ENCODE measurements at regions not wholly inside any gene's neighbourhood (a gene's known extent, or its start where the extent isn't known, plus 50 kb on each side); places are given as distances from the start of the nearest gene placed in this dataset.

DNA sequence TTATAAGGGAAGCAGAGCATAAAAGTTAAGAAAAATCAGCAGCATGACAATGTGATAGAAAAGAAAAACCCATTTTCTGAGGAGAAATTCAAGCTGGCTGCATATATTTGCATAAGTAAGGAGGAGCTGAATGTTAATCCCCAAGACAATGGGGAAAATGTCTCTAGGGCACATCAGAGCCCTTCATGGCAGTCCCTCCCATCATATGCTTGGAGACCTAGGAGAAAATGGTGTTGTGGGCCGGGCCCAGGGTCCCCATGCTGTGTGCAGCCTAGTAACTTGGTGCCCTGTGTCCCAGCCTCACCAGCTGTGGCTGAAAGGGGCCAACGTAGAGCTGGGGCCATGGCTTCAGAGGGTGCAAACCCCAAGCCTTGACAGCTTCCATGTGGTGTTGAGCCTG lies 100.6 kb upstream of the PLPPR4 start:
- Histone ChIP-seq H3K27ac (no peak overlapping the region), H3K4me1 (ENCODE audit: insufficient read depth) (no peaks in the 10 kb centered on the region), H3K4me3 (no peak overlapping the region), H3K4me2 (ENCODE audit: unreplicated experiment) (no peak overlapping the region), H3K79me2 (ENCODE audit: insufficient read depth) (no peaks in the 10 kb centered on the region), H3K9me2 (ENCODE audit: insufficient read depth) (no peaks in the 10 kb centered on the region), H4K20me1 (ENCODE audit: insufficient read depth) (no peaks in the 10 kb centered on the region), H2AFZ (no peak overlapping the region), H3K9ac (no peak overlapping the region), H3K36me3 (ENCODE audit: low read depth) (no peaks in the 10 kb centered on the region), H3K27me3 (replicated peaks; ENCODE audit: insufficient read depth) (no peaks in the 10 kb centered on the region), H3F3A (ENCODE audit: insufficient read depth) (no peaks in the 10 kb centered on the region), H3K9me3 (ENCODE audit: low read depth) (no peaks in the 10 kb centered on the region)
- 17 to 23% methylated on average over 2 of the region's 2 CpGs for WGBS, 2 experiments (ENCODE audit: low coverage in 1 of 2, low lambda C conversion rate in 2 of 2, missing lambda C conversion rate in 2 of 2)
- no peak for DNase-seq
- in situ Hi-C loops (cut with MboI) = no loop called here
- TF ChIP-seq EZH2phosphoT487 (IDR thresholded peaks at IDR 0.05; ENCODE audit: insufficient read depth, low read depth) (no peak), EZH2 (IDR thresholded peaks at IDR 0.05; ENCODE audit: insufficient read depth, poor library complexity, severe bottlenecking) (no peak)

DNA sequence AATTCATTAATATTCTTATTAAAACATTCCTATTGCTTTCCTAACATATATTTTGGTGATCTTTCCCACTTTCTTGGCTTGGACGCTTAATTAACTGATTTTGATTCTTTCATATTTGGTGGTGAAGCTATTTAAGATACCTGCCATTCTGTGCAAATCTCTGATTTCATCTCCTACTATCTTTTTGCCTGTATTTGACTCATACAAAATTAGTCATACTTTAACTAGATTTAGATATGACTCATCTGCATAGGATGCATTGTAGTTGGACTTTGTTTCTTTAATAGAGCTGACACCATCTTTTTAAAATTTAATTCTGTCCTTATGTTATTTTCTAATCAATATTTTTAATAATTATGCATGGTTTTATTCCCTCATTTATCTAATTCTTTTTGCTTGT lies 93.8 kb upstream of the PLPPR4 start:
- 50% methylated on average over 1 of the region's 1 CpG for WGBS, 2 experiments (ENCODE audit: low coverage in 1 of 2, low lambda C conversion rate in 2 of 2, missing lambda C conversion rate in 2 of 2)
- Histone ChIP-seq H2AFZ (no peak overlapping the region), H3K9me2 (ENCODE audit: insufficient read depth) (no peaks in the 10 kb centered on the region), H3K9me3 (ENCODE audit: low read depth) (no peaks in the 10 kb centered on the region), H3K4me3 (no peak overlapping the region), H4K20me1 (ENCODE audit: insufficient read depth) (no peaks in the 10 kb centered on the region), H3K27me3 (replicated peaks; ENCODE audit: insufficient read depth) (no peaks in the 10 kb centered on the region), H3K79me2 (ENCODE audit: insufficient read depth) (no peaks in the 10 kb centered on the region), H3F3A (ENCODE audit: insufficient read depth) (no peaks in the 10 kb centered on the region), H3K27ac (no peak overlapping the region), H3K36me3 (ENCODE audit: low read depth) (no peaks in the 10 kb centered on the region), H3K9ac (no peak overlapping the region), H3K4me1 (ENCODE audit: insufficient read depth) (peaks cover 8% of the 10 kb centered on the region), H3K4me2 (ENCODE audit: unreplicated experiment) (no peak overlapping the region)
- TF ChIP-seq EZH2 (IDR thresholded peaks at IDR 0.05; ENCODE audit: insufficient read depth, poor library complexity, severe bottlenecking) = no peak
- TF ChIP-seq EZH2phosphoT487 (IDR thresholded peaks at IDR 0.05; ENCODE audit: insufficient read depth, low read depth) = no peak
- in situ Hi-C loops (cut with MboI) = loop anchor here (10.0 kb wide), 1 partner anchor 524 kb away; no protein-coding TSS in a partner anchor
- DNase-seq = peak; percentile 63

DNA sequence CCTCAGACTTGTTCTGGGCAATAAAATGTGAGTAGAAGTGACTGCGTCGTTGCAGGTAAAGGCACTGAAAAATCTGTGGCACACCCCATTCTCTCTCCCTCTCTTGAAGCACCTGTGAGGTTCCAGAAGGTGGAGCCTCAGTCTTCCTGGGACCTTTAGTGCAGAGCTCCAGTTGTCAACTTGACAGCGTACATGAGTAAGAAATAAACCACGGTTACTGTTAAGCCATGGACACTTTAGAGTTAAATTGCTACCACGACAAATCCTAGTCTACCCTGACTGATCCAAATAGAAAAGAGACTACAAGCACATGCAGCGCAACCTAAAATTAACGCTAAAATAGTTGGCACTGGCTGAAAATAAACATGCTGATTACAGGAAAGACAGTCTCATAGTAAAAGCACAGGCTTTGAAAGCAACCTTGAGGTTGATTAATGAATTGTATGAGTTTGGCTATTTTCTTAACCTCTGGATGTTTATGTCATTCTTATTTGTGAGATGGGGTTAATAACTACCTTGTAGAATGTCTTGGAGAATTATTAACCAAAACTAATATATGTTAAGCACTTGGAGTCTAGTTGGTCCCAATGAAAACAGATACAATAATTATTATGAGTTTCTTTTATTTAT lies 93.0 kb upstream of the PLPPR4 start:
- H4K20me1 ChIP-seq (ENCODE audit: insufficient read depth) = no peaks in the 10 kb centered on the region
- in situ Hi-C loops (cut with MboI) = loop anchor here (10.0 kb wide), 1 partner anchor 524 kb away; no protein-coding TSS in a partner anchor
- H3K79me2 ChIP-seq (ENCODE audit: insufficient read depth) = no peaks in the 10 kb centered on the region
- no peak overlapping the region for H2AFZ ChIP-seq
- peaks cover 8% of the 10 kb centered on the region for H3K4me1 ChIP-seq (ENCODE audit: insufficient read depth)
- no peak overlapping the region for H3K4me3 ChIP-seq
- no peak for DNase-seq
- TF ChIP-seq EZH2 (IDR thresholded peaks at IDR 0.05; ENCODE audit: insufficient read depth, poor library complexity, severe bottlenecking) (no peak), EZH2phosphoT487 (IDR thresholded peaks at IDR 0.05; ENCODE audit: insufficient read depth, low read depth) (no peak)
- H3K9ac ChIP-seq = no peak overlapping the region
- H3K27me3 ChIP-seq (replicated peaks; ENCODE audit: insufficient read depth) = no peaks in the 10 kb centered on the region
- no peak overlapping the region for H3K27ac ChIP-seq
- no peaks in the 10 kb centered on the region for H3K9me3 ChIP-seq (ENCODE audit: low read depth)
- H3K4me2 ChIP-seq (ENCODE audit: unreplicated experiment) = no peak overlapping the region
- no peaks in the 10 kb centered on the region for H3K36me3 ChIP-seq (ENCODE audit: low read depth)
- H3K9me2 ChIP-seq (ENCODE audit: insufficient read depth) = no peaks in the 10 kb centered on the region
- H3F3A ChIP-seq (ENCODE audit: insufficient read depth) = no peaks in the 10 kb centered on the region
- WGBS, 2 experiments (ENCODE audit: low coverage in 1 of 2, low lambda C conversion rate in 2 of 2, missing lambda C conversion rate in 2 of 2) = 58 to 61% methylated on average over 7 of the region's 7 CpGs

DNA sequence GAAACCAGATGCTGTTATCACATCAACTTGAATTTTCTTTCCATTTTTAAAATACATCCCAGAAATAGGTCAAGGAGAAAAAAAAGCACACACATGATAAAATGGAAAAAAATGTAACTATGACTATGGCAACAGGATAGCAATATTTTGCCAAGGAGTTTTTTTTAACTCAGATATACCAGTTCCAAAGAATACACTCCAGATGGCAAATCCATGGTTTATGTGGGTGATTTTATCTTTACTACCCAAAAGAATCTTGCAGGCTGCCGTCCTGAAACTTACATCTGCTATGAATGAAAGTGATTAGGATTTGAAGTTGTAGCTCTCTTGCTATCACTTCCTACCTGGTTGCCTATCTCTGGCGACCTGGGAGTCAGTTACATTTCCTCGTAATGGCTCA lies 91.0 kb upstream of the PLPPR4 start:
- no peaks in the 10 kb centered on the region for H3K79me2 ChIP-seq (ENCODE audit: insufficient read depth)
- no peaks in the 10 kb centered on the region for H3K27me3 ChIP-seq (replicated peaks; ENCODE audit: insufficient read depth)
- no peaks in the 10 kb centered on the region for H3K36me3 ChIP-seq (ENCODE audit: low read depth)
- H4K20me1 ChIP-seq (ENCODE audit: insufficient read depth) = no peaks in the 10 kb centered on the region
- in situ Hi-C loops (cut with MboI) = loop anchor here (10.0 kb wide), 1 partner anchor 522 kb away; no protein-coding TSS in a partner anchor
- 64 to 66% methylated on average over 3 of the region's 3 CpGs for WGBS, 2 experiments (ENCODE audit: low coverage in 1 of 2, low lambda C conversion rate in 2 of 2, missing lambda C conversion rate in 2 of 2)
- peak; percentile 50 for DNase-seq
- no peak for TF ChIP-seq EZH2 (IDR thresholded peaks at IDR 0.05; ENCODE audit: insufficient read depth, poor library complexity, severe bottlenecking)
- TF ChIP-seq EZH2phosphoT487 (IDR thresholded peaks at IDR 0.05; ENCODE audit: insufficient read depth, low read depth) = no peak
- H3K9ac ChIP-seq = no peak overlapping the region
- H3K9me2 ChIP-seq (ENCODE audit: insufficient read depth) = no peaks in the 10 kb centered on the region
- no peaks in the 10 kb centered on the region for H3K9me3 ChIP-seq (ENCODE audit: low read depth)
- H3K27ac ChIP-seq = no peak overlapping the region
- H3K4me3 ChIP-seq = no peak overlapping the region
- H3F3A ChIP-seq (ENCODE audit: insufficient read depth) = no peaks in the 10 kb centered on the region
- no peak overlapping the region for H2AFZ ChIP-seq
- H3K4me2 ChIP-seq (ENCODE audit: unreplicated experiment) = no peak overlapping the region
- peaks cover 8% of the 10 kb centered on the region for H3K4me1 ChIP-seq (ENCODE audit: insufficient read depth)

Data from GM23248 (cell line).